Gastroesophageal sphincter (tissue), 4 donors: ENCODE measurements at regions not wholly inside any gene's neighbourhood (a gene's known extent, or its start where the extent isn't known, plus 50 kb on each side); places are given as distances from the start of the nearest gene placed in this dataset.

Experiments
- ATAC-seq: fragments of 150-250 bp; one replicate; pipeline ENCODE4 v1.9.1; 2016; ENCODE audit warnings: mild to moderate bottlenecking, moderate library complexity
- H3K27ac ChIP-seq, 4 donors: fragments of 200-600 bp; sonication (generic) in 3 of 4; 1 replicate in 3 of 4; 2 replicates in 1 of 4; pipeline ENCODE4 v1.5.1; 2016 to 2019
- H3K27me3 ChIP-seq: fragments of 200-600 bp; sonication (generic); one replicate; pipeline ENCODE4 v1.5.1; 2019
- H3K36me3 ChIP-seq, 2 donors: fragments of 200-600 bp; sonication (generic); one replicate each; pipeline ENCODE4 v1.5.1; 2019; ENCODE audit warnings: control low read depth in 1 of 2
- H3K4me1 ChIP-seq, 3 donors: fragments of 200-600 bp; sonication (generic); 1 replicate in 2 of 3; 2 replicates in 1 of 3; pipeline ENCODE4 v1.5.1; 2016 to 2019; ENCODE audit warnings: control low read depth in 2 of 3
- H3K4me3 ChIP-seq, 2 donors: fragments of 200-600 bp; sonication (generic); one replicate each; pipeline ENCODE4 v1.5.1; 2019; ENCODE audit warnings: mild to moderate bottlenecking in 1 of 2, moderate library complexity in 1 of 2
- H3K9me3 ChIP-seq, 3 donors: fragments of 200-600 bp; sonication (generic); one replicate each; pipeline ENCODE4 v1.5.1; 2017 to 2019; ENCODE audit warnings: control low read depth in 2 of 3
- CTCF ChIP-seq, 4 experiments: fragments of 200-600 bp in 2 of 4; fragments of 450-650 bp in 2 of 4; sonication (generic) in 1 of 4; IDR thresholded peaks; one replicate each; pipeline ENCODE4 v1.5.1; 2017 to 2019; ENCODE audit warnings: antibody characterized with exemption in 4 of 4, mild to moderate bottlenecking in 2 of 4, moderate library complexity in 2 of 4
- EP300 ChIP-seq: sonication (generic); formaldehyde crosslinking; IDR thresholded peaks from one replicate; pipeline ENCODE4 v1.6.1; 2017; ENCODE audit warnings: antibody characterized with exemption, mild to moderate bottlenecking
- POLR2A ChIP-seq, 2 donors: fragments of 450-650 bp; IDR thresholded peaks; one replicate each; pipeline ENCODE4 v1.6.1; 2017; ENCODE audit warnings: antibody characterized with exemption in 2 of 2, mild to moderate bottlenecking in 2 of 2, moderate library complexity in 1 of 2
- POLR2AphosphoS5 ChIP-seq: sonication (generic); formaldehyde crosslinking; IDR thresholded peaks from one replicate; pipeline ENCODE4 v1.6.1; 2017; ENCODE audit warnings: antibody characterized with exemption
- WGBS, 2 donors: methylation state at CpG; one replicate each; pipeline ENCODE4 v1.1.5; 2018; ENCODE audit warnings: low coverage in 1 of 2; 5-methylcytosine and 5-hydroxymethylcytosine counted together

- 50% methylated on average over 1 of the region's 1 CpG for WGBS, 2 donors
- Histone ChIP-seq H3K27ac (no peak overlapping the region), H3K4me1 (peaks cover 0 to 34% (median 11%) of the 10 kb centered on the region in 3 donors), H3K27me3 (no peaks in the 10 kb centered on the region), H3K4me3 (no peak overlapping the region), H3K9me3 (no peaks in the 10 kb centered on the region), H3K36me3 (no peaks in the 10 kb centered on the region)
- TF ChIP-seq POLR2A (IDR thresholded peaks at IDR 0.05) (no peak), CTCF (IDR thresholded peaks at IDR 0.05) (no peak), EP300 (no peak), POLR2AphosphoS5 (no peak)
- no peak for ATAC-seq
Measured at GRCh38 chr2:215835657-215836056, 177.7 kb downstream of the MREG start.

- Histone ChIP-seq H3K9me3 (no peaks in the 10 kb centered on the region), H3K27ac (no peak overlapping the region), H3K36me3 (no peaks in the 10 kb centered on the region), H3K27me3 (no peaks in the 10 kb centered on the region), H3K4me1 (peaks cover 0 to 37% (median 11%) of the 10 kb centered on the region in 3 donors), H3K4me3 (no peak overlapping the region)
- TF ChIP-seq EP300: no peak
- TF ChIP-seq POLR2AphosphoS5: no peak
- TF ChIP-seq CTCF (IDR thresholded peaks at IDR 0.05): no peak
- no peak for TF ChIP-seq POLR2A (IDR thresholded peaks at IDR 0.05)
- no peak for ATAC-seq
- WGBS, 2 donors: 92 to 93% methylated on average over 1 of the region's 1 CpG
Measured at GRCh38 chr2:215835231-215835630, 178.1 kb downstream of the MREG start.

- WGBS, 2 donors: 73 to 85% methylated on average over 5 of the region's 5 CpGs
- H3K27ac ChIP-seq: no peak overlapping the region
- ATAC-seq: no peak
Measured at GRCh38 chr2:215833531-215834162, 179.7 kb downstream of the MREG start.

GRCh38 chr2:215832791-215833190 is 180.6 kb downstream of the MREG start:
- no peaks in the 10 kb centered on the region for H3K27me3 ChIP-seq
- H3K27ac ChIP-seq: no peak overlapping the region
- WGBS, 2 donors: 90 to 93% methylated on average over 5 of the region's 6 CpGs
- no peaks in the 10 kb centered on the region for H3K36me3 ChIP-seq
- no peaks in the 10 kb centered on the region for H3K9me3 ChIP-seq
- peaks cover 0 to 40% (median 11%) of the 10 kb centered on the region in 3 donors for H3K4me1 ChIP-seq
- peak; percentile 65 for ATAC-seq
- no peak overlapping the region for H3K4me3 ChIP-seq
- TF ChIP-seq CTCF (IDR thresholded peaks at IDR 0.05) (no peak), POLR2A (IDR thresholded peaks at IDR 0.05) (no peak), EP300 (no peak), POLR2AphosphoS5 (peak; percentile 62)

More at GRCh38 chr2:215833531-215834162, 179.7 kb downstream of the MREG start:
- H3K27me3 ChIP-seq: no peaks in the 10 kb centered on the region
- TF ChIP-seq POLR2AphosphoS5: no peak
- no peak for TF ChIP-seq EP300
- TF ChIP-seq POLR2A (IDR thresholded peaks at IDR 0.05): no peak
- no peak for TF ChIP-seq CTCF (IDR thresholded peaks at IDR 0.05)
- no peaks in the 10 kb centered on the region for H3K36me3 ChIP-seq
- no peak overlapping the region for H3K4me3 ChIP-seq
- H3K4me1 ChIP-seq: peaks cover 0 to 37% (median 11%) of the 10 kb centered on the region in 3 donors
- no peaks in the 10 kb centered on the region for H3K9me3 ChIP-seq

- peak overlapping the region; percentile 0 to 56 (median 30) for H3K27ac ChIP-seq
- peaks cover 0 to 51% (median 15%) of the 10 kb centered on the region in 3 donors for H3K4me1 ChIP-seq
- TF ChIP-seq CTCF (IDR thresholded peaks at IDR 0.05): no peak
- TF ChIP-seq POLR2A (IDR thresholded peaks at IDR 0.05): no peak
- no peak for TF ChIP-seq EP300
- TF ChIP-seq POLR2AphosphoS5: no peak
- no peak for ATAC-seq
- H3K36me3 ChIP-seq: no peaks in the 10 kb centered on the region
- no peaks in the 10 kb centered on the region for H3K27me3 ChIP-seq
- no peak overlapping the region for H3K4me3 ChIP-seq
- no peaks in the 10 kb centered on the region for H3K9me3 ChIP-seq
- 25 to 48% methylated on average over 5 of the region's 5 CpGs for WGBS, 2 donors
Measured at GRCh38 chr2:215831296-215831913, 181.9 kb downstream of the MREG start.
